Stomach (tissue), 8 donors: ENCODE measurements at regions not wholly inside any gene's neighbourhood (a gene's known extent, or its start where the extent isn't known, plus 50 kb on each side); places are given as distances from the start of the nearest gene placed in this dataset.
A peak's percentile ranks its signal among the peaks of the same experiment; 100 is the strongest.

Source experiments
- DNase-seq, 2 donors: peaks; one replicate each; pipeline versions ENCODE4 v3.0.0 to v3.0.0-alpha.2; 2013 to 2019
- H3K27ac ChIP-seq, 5 donors: fragments of 200-600 bp in 4 of 5; sonication (generic) in 4 of 5; one replicate each; pipeline ENCODE4 v1.5.1; 2013 to 2019; ENCODE audit warnings: mild to moderate bottlenecking in 1 of 5, moderate library complexity in 1 of 5
- H3K27me3 ChIP-seq, 3 donors: fragments of 200-600 bp; sonication (generic); one replicate each; pipeline ENCODE4 v1.5.1; 2017 to 2019; ENCODE audit warnings: mixed run types in 1 of 3
- H3K36me3 ChIP-seq, 4 donors: fragments of 200-600 bp; sonication (generic); 1 replicate in 3 of 4; 2 replicates in 1 of 4; pipeline ENCODE4 v1.5.1; 2016 to 2019
- H3K4me1 ChIP-seq, 4 donors: fragments of 200-600 bp; sonication (generic); one replicate each; pipeline ENCODE4 v1.5.1; 2016 to 2019
- H3K4me3 ChIP-seq, 4 donors: fragments of 200-600 bp; sonication (generic) in 3 of 4; one replicate each; pipeline ENCODE4 v1.5.1; 2016 to 2019; ENCODE audit warnings: mild to moderate bottlenecking in 1 of 4
- H3K9me3 ChIP-seq, 4 donors: fragments of 200-600 bp; sonication (generic); one replicate each; pipeline ENCODE4 v1.5.1; 2016 to 2019
- CTCF ChIP-seq, 7 experiments: fragments of 450-650 bp in 4 of 7; fragments of 200-600 bp in 3 of 7; sonication (generic) in 3 of 7; IDR thresholded peaks; one replicate each; pipeline ENCODE4 v1.5.1; 2016 to 2019; ENCODE audit warnings: antibody characterized with exemption in 7 of 7, control low read depth in 2 of 7, mild to moderate bottlenecking in 1 of 7
- EP300 ChIP-seq: sonication (generic); formaldehyde crosslinking; IDR thresholded peaks from one replicate; pipeline ENCODE4 v1.6.1; 2017; ENCODE audit warnings: antibody characterized with exemption
- POLR2A ChIP-seq, 4 donors: fragments of 450-650 bp; IDR thresholded peaks; one replicate each; pipeline ENCODE4 v1.6.1; 2016; ENCODE audit warnings: antibody characterized with exemption in 4 of 4, control low read depth in 2 of 4, mild to moderate bottlenecking in 1 of 4, moderate library complexity in 1 of 4
- POLR2AphosphoS5 ChIP-seq, 3 donors: sonication (generic); formaldehyde crosslinking; IDR thresholded peaks; one replicate each; pipeline ENCODE4 v1.6.1; 2016; ENCODE audit warnings: antibody characterized with exemption in 3 of 3
- WGBS, 5 donors: extraction: QIAGEN DNeasy Blood & Tissue Kit in 3 of 5; methylation state at CpG; one replicate each; pipeline versions ENCODE4 v1.1.5 to v1.1.7; 2013 to 2018; 5-methylcytosine and 5-hydroxymethylcytosine counted together
- intact Hi-C: fragments of 100-400 bp; cut with DNase I; formaldehyde crosslinking; loops from one replicate; pipeline ENCODE4 v1.15.1; 2023; ENCODE audit warnings: low total_unique reads
- donor health status: healthy with polysubstance abuse.
- donor health status: Bipolar disorder and iron deficiency.
- donor health status: healthy.

GRCh38 chr1:93021539-93022134, 57.4 kb upstream of the MTF2 start:
- TF ChIP-seq POLR2AphosphoS5 (IDR thresholded peaks at IDR 0.05): no peak
- TF ChIP-seq CTCF (IDR thresholded peaks at IDR 0.05): peak in 5 of 7 experiments; percentile 44 to 73 (median 58)
- Histone ChIP-seq H3K27ac (no peak overlapping the region), H3K9me3 (no peaks in the 10 kb centered on the region), H3K4me3 (no peak overlapping the region), H3K36me3 (no peaks in the 10 kb centered on the region), H3K4me1 (no peaks in the 10 kb centered on the region), H3K27me3 (peaks cover 0 to 4% (median 0%) of the 10 kb centered on the region in 3 donors)
- peak in 1 of 2 donors; percentile 57 for DNase-seq
- intact Hi-C loops: no loop called here
- 5 to 14% (median 9%) methylated on average over 4 of the region's 4 CpGs for WGBS, 5 donors

GRCh38 chr1:93022580-93022979, 56.5 kb upstream of the MTF2 start:
- no peaks in the 10 kb centered on the region for H3K36me3 ChIP-seq
- no peak overlapping the region for H3K4me3 ChIP-seq
- no peak for DNase-seq
- no peak overlapping the region for H3K27ac ChIP-seq
- H3K4me1 ChIP-seq: no peaks in the 10 kb centered on the region
- intact Hi-C loops: no loop called here
- TF ChIP-seq POLR2A (IDR thresholded peaks at IDR 0.05): no peak
- peaks cover 0 to 4% (median 0%) of the 10 kb centered on the region in 3 donors for H3K27me3 ChIP-seq
- H3K9me3 ChIP-seq: no peaks in the 10 kb centered on the region
- 78 to 93% (median 89%) methylated on average over 1 of the region's 1 CpG for WGBS, 5 donors

GRCh38 chr1:93023281-93023680, 55.8 kb upstream of the MTF2 start:
- intact Hi-C loops: no loop called here
- TF ChIP-seq EP300 (no peak), POLR2AphosphoS5 (IDR thresholded peaks at IDR 0.05) (no peak), CTCF (IDR thresholded peaks at IDR 0.05) (no peak), POLR2A (IDR thresholded peaks at IDR 0.05) (no peak)
- DNase-seq: no peak
- H3K9me3 ChIP-seq: no peaks in the 10 kb centered on the region
- no peak overlapping the region for H3K4me3 ChIP-seq
- no peaks in the 10 kb centered on the region for H3K36me3 ChIP-seq
- H3K4me1 ChIP-seq: no peaks in the 10 kb centered on the region
- peaks cover 0 to 4% (median 0%) of the 10 kb centered on the region in 3 donors for H3K27me3 ChIP-seq
- no peak overlapping the region for H3K27ac ChIP-seq
- 26 to 58% (median 45%) methylated on average over 3 of the region's 3 CpGs for WGBS, 5 donors

- TF ChIP-seq POLR2AphosphoS5 (IDR thresholded peaks at IDR 0.05) (no peak), EP300 (no peak), POLR2A (IDR thresholded peaks at IDR 0.05) (no peak), CTCF (IDR thresholded peaks at IDR 0.05) (no peak)
- whole genome bisulfite sequencing, 5 donors: 40 to 74% (median 65%) methylated on average over 3 of the region's 3 CpGs
- Histone ChIP-seq H3K9me3 (no peaks in the 10 kb centered on the region), H3K4me3 (no peak overlapping the region), H3K27ac (no peak overlapping the region), H3K4me1 (no peaks in the 10 kb centered on the region), H3K27me3 (peaks cover 0 to 4% (median 0%) of the 10 kb centered on the region in 3 donors), H3K36me3 (no peaks in the 10 kb centered on the region)
- intact Hi-C loops: no loop called here
- DNase-seq: no peak
These were observed 53.5 kb upstream of the MTF2 start for GRCh38 chr1:93025572-93025971.

GRCh38 chr1:93028542-93028941, 50.5 kb upstream of the MTF2 start:
- 36 to 51% (median 49%) methylated on average over 4 of the region's 4 CpGs for WGBS, 5 donors
- Histone ChIP-seq H3K4me3 (no peak overlapping the region), H3K4me1 (no peaks in the 10 kb centered on the region), H3K9me3 (no peaks in the 10 kb centered on the region), H3K27me3 (peaks cover 0 to 4% (median 0%) of the 10 kb centered on the region in 3 donors), H3K36me3 (no peaks in the 10 kb centered on the region), H3K27ac (no peak overlapping the region)
- intact Hi-C loops: no loop called here
- TF ChIP-seq POLR2AphosphoS5 (IDR thresholded peaks at IDR 0.05) (no peak), CTCF (IDR thresholded peaks at IDR 0.05) (no peak), EP300 (no peak), POLR2A (IDR thresholded peaks at IDR 0.05) (no peak)
- DNase-seq: no peak
